Eye (tissue), 1 donor: ENCODE measurements at regions not wholly inside any gene's neighbourhood (a gene's known extent, or its start where the extent isn't known, plus 50 kb on each side); places are given as distances from the start of the nearest gene placed in this dataset.
"Not testable (repeated sequence)": the region's sequence is repeated elsewhere in the genome, so short reads cannot be mapped to it uniquely, and the experiment has no call there.

Experiments
- DNase-seq: peaks from one replicate; pipeline ENCODE4 v3.0.0-alpha.2; 2015

GRCh38 chr2:228401065-228401912 is 219.8 kb upstream of the SPHKAP start:
- DNase-seq: no peak

DNA sequence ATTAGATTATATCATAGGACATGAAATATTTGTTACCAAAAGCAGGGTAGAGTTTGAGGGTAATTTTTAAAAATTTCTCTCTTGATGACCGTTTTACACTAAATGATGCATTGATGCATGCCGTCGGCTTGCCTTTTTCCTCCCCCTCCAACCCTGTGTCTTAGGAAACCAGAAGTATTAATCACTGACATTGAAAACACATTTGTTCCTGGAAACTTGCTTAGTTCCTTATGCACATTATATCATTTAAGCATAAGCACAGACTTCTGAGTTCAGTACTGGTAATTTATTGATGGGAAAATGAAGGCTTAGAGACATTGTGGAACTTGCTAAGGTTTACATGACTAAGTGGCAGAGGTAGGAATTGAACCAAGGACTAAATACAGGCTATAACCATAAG is 206.3 kb upstream of the SPHKAP start:
- no peak for DNase-seq

DNA sequence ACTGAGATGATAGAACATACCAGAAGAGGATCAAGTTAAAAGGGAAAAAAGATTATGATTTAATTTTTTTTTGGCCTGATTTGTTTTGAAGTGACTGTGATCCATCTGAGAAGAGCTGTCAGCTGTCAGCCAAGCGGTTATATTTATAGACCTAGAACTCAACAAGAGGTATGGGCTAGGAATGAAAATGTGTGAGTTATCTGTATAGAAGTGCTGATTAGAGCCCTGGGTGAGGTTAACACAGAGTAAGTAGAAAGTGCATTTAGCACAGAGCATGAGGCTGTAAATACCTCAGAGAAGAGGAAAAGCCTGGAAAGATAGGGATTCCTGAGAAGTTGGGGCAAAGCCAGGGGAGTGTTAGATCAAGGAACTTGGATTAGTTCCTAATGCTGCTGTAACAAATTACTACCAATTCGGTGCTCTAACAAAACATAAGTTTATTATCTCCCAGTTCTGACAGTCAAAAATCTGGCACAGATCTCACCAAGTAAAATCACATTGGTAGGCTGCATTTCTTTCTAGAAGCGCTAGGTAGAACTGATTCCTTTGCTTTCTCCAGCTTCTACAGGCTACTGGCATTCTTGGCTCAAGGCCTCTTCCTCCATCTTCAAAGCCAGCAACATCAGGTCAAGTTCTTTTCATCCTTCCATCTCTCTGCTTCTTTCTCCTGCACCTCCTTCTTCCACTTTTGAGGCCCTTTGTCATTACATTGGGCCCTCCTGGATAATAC is 197.4 kb upstream of the SPHKAP start:
- DNase-seq: peak; percentile 8

DNA sequence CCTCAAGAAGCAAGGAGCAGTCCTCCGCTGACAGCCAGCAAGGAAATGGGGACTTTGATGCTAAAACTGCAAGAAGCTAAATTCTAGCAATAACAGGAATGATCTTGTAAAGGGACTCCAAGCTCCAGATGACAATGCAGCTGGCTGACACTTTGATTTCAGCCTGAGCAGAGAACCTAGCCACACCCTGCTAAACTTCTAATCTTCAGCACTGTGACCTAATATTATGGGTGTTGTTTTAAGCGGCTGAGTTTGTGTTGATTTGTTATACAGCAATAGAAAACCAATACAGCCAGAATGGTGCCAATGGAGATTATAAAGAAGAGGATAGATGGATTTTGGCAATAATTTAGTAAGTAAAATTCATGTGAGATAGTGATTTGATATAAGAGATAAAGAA is 196.7 kb upstream of the SPHKAP start:
- DNase-seq: no peak

DNA sequence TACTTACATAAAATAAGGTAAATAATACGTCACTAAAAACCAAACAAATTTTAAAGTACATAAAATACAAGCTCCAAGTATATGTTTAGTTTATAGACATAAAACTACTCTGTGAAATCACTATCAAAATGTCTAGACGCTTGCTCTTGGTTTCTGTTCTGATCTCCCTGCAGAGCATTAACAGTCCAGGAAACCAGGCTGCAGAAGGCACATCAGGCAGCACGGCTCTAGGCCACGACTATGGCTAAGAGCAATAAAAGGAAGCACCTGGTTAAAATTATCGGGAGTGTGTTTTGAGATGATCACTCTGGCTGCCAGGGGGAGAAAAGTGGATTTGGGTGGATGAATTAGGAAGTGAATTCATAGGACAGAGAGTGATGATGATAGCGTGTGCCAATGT is 196.0 kb upstream of the SPHKAP start:
- no peak for DNase-seq

DNA sequence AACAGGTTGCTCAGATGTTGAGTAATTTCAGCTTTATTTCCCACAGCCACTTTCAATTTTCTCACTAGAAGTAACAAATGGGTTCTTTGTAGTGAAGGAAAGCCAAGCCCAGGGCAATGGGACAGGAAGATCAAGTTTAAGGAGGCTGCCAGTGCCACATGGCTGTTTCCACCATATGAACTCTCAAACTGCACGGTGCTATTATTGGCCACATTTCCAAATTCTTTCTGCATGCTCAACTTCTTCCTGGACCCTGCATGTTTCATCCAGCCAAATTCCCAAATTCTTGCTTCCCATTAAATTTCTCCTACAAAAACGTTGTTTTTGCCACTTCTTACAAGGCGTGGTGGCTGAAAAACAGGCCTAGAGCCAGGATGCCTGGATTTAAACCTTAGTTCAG is 193.3 kb upstream of the SPHKAP start:
- DNase-seq: peak; percentile 5

DNA sequence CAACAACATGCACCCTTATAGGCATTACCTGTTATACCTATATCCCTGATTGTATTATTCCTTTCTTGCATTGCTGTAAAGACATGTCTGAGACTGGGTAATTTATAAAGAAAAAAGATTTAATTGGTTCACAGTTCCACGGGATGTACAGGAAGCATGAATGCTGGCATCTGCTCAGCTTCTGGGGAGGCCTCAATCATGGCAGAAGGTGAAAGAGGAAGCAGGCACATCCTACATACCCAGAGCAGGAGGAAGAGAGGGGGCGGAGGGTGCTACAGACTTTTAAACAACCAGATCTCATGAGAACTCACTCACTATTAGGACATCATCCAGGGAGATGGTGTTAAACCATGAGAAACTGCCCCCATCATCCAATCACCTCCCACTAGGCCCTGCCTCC is 191.7 kb upstream of the SPHKAP start:
- no peak for DNase-seq

DNA sequence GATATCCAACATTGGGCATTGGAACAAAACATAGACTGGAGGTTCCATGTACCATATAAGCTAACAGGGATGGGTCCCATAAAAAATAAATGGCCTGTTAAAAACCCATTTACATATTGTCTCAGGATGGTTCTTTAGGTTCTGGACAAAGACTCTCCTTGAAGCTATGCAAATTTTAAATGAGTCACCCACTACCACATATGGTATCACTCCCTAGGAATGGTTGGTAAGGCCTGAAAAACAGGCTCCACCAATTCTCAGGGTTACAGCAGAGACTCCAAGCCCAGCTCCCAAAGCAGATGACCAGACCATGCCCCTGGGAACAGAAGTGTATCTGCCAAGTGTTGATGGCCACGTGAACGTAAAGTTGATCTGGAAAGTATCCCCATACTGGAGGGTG is 190.7 kb upstream of the SPHKAP start:
- DNase-seq: no peak

DNA sequence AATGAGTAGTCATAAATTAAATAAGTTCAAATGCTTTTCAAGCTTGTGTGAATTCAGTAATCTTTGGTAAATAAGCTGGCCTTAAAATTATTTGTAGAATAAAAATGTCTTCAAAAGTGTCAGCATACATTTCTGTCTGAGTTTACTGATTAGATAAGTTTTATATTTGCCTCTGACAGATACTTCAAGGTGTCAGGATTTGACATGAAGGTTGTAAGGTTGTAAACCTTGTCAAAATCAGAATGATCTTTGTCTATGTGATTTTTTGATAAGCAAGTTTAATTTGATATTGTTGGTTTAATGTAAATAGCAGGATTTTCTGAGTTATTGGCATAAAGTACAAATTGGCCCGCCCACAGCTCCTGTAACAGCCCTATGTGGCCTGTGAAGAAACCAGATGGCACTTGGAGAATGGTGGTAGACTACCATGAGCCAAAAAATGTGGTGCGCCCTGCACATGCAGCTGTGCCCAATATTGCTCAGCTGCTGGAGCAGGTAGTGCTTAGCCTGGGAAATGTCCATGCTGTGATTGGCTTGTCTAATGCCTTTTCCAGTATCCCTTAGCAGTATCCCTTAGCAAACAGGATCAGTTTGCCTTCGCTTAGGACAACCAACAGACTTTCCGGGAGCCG is 188.0 kb upstream of the SPHKAP start:
- no peak for DNase-seq

DNA sequence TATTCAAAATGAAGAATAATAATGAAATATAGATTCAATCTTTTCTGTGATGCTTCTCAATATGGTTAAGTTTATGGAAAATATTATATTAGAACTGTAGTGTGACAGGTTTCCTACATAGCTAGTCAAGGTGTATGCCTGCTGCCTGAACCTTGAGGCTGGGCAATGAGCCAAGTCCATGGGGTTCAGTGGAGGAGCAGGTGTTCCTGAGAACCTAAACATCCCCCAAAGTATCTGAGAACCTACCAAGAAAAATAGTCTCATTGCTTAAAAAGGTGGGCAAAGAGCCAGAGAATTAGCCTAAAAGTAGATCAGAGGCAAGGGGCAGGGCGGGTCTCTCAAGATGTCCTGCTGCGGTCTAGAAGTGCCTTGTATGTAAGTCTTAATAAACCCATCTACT is 185.9 kb upstream of the SPHKAP start:
- DNase-seq: no peak

GRCh38 chr2:228359473-228359872 is 178.0 kb upstream of the SPHKAP start:
- no peak for DNase-seq

DNA sequence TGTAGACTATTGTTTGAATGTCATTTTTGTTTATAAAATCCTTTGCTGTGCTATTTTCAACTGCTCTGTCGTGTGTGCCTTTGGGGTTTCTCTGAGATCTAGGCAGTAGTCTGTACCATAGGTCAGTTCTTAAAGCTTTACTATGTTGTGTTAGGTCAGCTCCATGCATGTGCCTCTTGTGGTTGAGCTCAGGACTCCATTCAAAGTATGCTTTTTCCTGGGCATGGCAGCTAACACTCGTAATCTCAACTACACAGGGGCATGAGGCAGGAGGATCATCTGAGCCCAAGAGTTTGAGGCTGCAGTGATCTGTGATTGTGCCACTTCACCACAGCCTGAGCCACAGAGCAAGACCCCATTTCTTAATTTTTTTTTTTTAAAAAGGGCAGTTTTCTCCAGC is 174.4 kb upstream of the SPHKAP start:
- DNase-seq: no peak

- DNase-seq: not testable (repeated sequence)
Measured at GRCh38 chr2:228352980-228353379, 171.5 kb upstream of the SPHKAP start.

DNA sequence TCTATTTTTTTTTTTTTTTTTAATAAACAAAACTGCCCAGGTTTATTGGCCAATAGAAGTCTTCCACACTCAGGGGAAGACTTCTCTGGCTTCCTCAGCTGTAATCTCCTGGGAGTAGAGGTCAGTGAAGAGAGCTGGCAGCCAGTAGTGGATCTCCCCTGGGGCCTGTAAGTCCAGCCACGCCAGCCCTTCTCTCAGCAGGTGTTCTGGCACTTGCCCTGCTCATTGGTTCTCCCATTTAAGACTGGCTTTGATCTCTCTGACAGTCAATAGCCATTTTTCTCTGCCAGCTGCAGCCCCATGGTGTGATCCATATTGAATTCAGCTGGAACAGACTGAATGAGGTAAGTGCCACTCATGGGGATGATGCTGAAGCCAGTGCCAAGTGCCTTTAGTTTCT is 170.6 kb upstream of the SPHKAP start:
- DNase-seq: peak; percentile 37

DNA sequence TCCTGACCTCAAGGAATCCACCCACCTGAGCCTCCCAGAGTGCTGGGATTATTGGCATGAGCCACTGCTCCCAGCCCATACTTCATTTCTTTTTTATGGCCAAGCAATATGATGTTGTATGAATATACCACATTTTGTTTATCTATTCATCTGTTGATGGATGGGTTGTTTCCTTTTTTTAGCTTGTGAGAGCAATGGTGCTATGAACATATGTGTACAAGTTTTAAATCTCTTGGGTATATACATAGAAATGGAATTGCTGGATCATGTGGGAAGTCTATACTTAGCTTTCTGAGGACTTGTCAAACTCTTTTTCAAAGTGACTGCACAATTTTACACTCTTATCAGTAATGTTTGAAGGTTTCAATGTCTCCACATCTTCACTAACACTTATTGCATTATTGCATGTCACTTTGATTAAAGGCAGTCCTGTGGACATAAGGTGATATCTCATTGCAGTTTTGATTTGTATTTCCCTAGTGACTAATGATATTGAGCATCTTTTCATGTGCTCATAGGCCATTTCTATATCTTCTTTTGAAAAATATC is 167.1 kb upstream of the SPHKAP start:
- peak; percentile 9 for DNase-seq

- no peak for DNase-seq
Measured at GRCh38 chr2:228344531-228344930, 163.0 kb upstream of the SPHKAP start.

DNA sequence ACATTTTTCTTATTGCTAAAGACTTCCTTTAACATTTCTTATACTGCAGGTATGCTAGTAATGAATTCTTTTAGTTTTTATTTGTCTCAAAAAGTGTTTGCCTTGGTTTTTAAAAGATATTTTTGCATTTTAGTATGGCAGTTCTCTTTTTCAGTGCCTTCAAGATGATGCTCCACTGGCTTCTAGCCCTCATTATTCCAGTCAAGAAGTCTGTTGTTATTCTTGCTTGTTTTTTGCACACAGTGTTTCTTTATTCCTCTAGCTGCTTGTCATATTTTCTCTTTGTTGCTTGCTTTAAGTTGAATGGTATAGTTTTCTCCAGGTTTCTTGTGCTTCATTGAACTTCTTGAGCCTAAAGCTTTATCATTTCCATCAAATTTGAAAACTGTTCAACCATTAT is 158.0 kb upstream of the SPHKAP start:
- no peak for DNase-seq

- DNase-seq: no peak
Measured at GRCh38 chr2:228334180-228334579, 152.7 kb upstream of the SPHKAP start.

DNA sequence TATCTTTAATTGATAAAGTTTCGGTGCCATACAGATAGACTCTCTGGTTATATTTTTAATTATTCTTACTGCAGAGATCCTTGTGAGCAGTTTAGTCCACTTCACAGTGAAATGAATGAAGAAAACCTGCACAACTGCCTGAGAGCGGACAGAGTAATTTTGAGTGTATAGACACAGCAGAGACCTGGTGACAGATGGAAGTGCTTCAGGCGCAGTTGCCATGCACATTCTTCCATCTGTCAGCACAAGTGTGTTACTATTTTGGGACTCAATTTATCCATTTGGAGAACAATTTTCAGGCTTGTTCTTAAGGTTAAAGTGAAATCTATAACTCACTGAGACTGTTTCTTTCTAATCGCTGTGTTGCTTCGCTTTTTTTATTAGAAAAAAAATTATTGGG is 147.8 kb upstream of the SPHKAP start:
- no peak for DNase-seq

DNA sequence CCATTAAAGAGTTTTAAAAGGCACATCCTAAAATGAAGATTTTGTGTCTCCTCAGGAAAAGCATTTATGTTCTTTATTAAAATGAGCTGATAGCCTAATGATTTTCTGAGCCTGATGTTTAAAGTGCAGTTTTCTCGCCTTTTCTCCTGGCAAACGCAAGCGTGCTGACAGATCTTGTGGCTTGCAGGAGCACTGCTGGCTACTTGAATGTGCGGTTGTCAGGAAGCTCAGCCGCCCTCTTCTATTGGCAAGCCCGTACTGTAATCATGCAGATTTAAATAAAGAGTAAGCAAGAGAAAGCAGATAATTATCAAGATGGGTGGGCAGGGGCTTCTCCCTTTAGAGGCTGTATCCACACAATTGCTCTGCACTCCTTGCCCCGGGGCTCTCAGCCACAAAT is 139.5 kb upstream of the SPHKAP start:
- DNase-seq: no peak

DNA sequence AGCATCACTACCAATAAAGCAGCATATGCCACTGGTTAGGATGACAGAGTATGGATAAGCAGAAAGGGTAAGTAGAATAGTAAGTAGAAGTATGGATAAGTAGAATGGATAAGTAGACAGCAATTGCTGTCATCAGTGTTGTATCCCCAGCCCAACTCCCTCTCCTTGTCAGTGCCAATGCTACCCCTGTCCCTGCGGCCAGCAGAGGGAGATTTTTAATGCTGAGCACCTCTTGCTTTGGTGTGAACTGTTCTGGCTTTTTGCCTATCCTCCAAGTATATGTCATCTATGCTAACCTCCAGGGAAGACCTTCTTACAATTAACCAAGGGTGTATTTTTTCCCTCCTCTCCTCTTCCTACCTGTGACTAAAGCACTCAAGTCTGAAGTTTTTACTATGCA is 136.7 kb upstream of the SPHKAP start:
- DNase-seq: peak; percentile 28

GRCh38 chr2:228312172-228312571 is 130.7 kb upstream of the SPHKAP start:
- no peak for DNase-seq

DNA sequence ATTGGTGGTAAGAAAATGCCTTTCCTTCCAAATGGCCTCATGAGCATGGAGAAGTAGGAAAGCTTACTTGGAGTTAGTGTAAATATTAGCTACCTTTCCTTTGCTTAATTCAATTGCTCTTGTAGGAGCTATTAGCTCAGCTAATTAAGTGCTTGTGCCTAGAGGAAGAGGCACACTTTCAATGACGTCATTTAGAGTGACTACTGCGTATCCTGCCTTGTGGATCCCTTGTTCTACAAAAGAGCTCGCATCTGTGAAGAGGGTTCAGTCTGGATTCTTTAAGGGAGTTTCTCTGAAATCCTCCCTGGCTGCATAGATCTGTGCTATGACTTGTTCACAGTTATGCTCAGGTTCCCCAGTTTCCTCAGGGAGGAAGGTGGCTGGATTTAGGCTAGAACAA is 122.5 kb upstream of the SPHKAP start:
- no peak for DNase-seq
